Fibroblast of skin of right quadriceps (primary cell): ENCODE measurements at regions not wholly inside any gene's neighbourhood (a gene's known extent, or its start where the extent isn't known, plus 50 kb on each side); places are given as distances from the start of the nearest gene placed in this dataset.

ENCODE experiments used
- DNase-seq: peaks from one replicate; pipeline ENCODE4 v3.0.0-alpha.2; 2013

- no peak for DNase-seq
Measured at GRCh38 chr5:98076501-98076900, 697.0 kb upstream of the RGMB start.

GRCh38 chr5:98085593-98085992 lies 687.9 kb upstream of the RGMB start:
- DNase-seq, result no peak

- no peak for DNase-seq
Measured at GRCh38 chr5:98095072-98095471, 678.4 kb upstream of the RGMB start.

GRCh38 chr5:98096155-98096554 lies 677.3 kb upstream of the RGMB start:
- peak; percentile 80 for DNase-seq

- DNase-seq, result peak; percentile 35
Measured at GRCh38 chr5:98099448-98100105, 673.9 kb upstream of the RGMB start.

- DNase-seq, result no peak
Measured at GRCh38 chr5:98101131-98101530, 672.3 kb upstream of the RGMB start.

GRCh38 chr5:98102936-98103335 lies 670.5 kb upstream of the RGMB start:
- DNase-seq, result no peak

GRCh38 chr5:98103807-98104206 lies 669.7 kb upstream of the RGMB start:
- no peak for DNase-seq

GRCh38 chr5:98104454-98105188 lies 668.8 kb upstream of the RGMB start:
- DNase-seq, result peak; percentile 14

GRCh38 chr5:98105681-98106080 lies 667.8 kb upstream of the RGMB start:
- no peak for DNase-seq

GRCh38 chr5:98106116-98107031 lies 667.1 kb upstream of the RGMB start:
- DNase-seq, result peak; percentile 97

GRCh38 chr5:98108497-98108896 lies 665.0 kb upstream of the RGMB start:
- peak; percentile 98 for DNase-seq

GRCh38 chr5:98109561-98110006 lies 663.9 kb upstream of the RGMB start:
- peak; percentile 94 for DNase-seq

- DNase-seq, result peak; percentile 91
Measured at GRCh38 chr5:98110282-98110691, 663.2 kb upstream of the RGMB start.

- DNase-seq, result no peak
Measured at GRCh38 chr5:98110791-98111190, 662.7 kb upstream of the RGMB start.

GRCh38 chr5:98111686-98112085 lies 661.8 kb upstream of the RGMB start:
- no peak for DNase-seq

- no peak for DNase-seq
Measured at GRCh38 chr5:98121036-98121936, 652.2 kb upstream of the RGMB start.

- no peak for DNase-seq
Measured at GRCh38 chr5:98128271-98128670, 645.2 kb upstream of the RGMB start.

GRCh38 chr5:98128846-98129245 lies 644.6 kb upstream of the RGMB start:
- no peak for DNase-seq

- DNase-seq, result peak; percentile 24
Measured at GRCh38 chr5:98130261-98131035, 643.0 kb upstream of the RGMB start.

- no peak for DNase-seq
Measured at GRCh38 chr5:98144116-98144515, 629.3 kb upstream of the RGMB start.

- DNase-seq, result no peak
Measured at GRCh38 chr5:98144710-98145109, 628.8 kb upstream of the RGMB start.
